ENCODE measurements at regions not wholly inside any gene's neighbourhood (a gene's known extent, or its start where the extent isn't known, plus 50 kb on each side); places are given as distances from the start of the nearest gene placed in this dataset.
"Not testable (repeated sequence)": the region's sequence is repeated elsewhere in the genome, so short reads cannot be mapped to it uniquely, and the experiment has no call there.

- DNase-seq: no peak
- no peak for TF ChIP-seq POLR2A (IDR thresholded peaks at IDR 0.05; ENCODE audit: low read length)
- no peak for TF ChIP-seq GATA1 (IDR thresholded peaks at IDR 0.05; ENCODE audit: low read depth, low read length)
Measured at GRCh38 chr6:137545073-137545472, 50.9 kb upstream of the OLIG3 start.

GRCh38 chr6:137547186-137547585, 53.0 kb upstream of the OLIG3 start:
- DNase-seq: no peak
- TF ChIP-seq GATA1 (IDR thresholded peaks at IDR 0.05; ENCODE audit: low read depth, low read length) (no peak), POLR2A (IDR thresholded peaks at IDR 0.05; ENCODE audit: low read length) (no peak)

GRCh38 chr6:137547601-137548000, 53.4 kb upstream of the OLIG3 start:
- no peak for TF ChIP-seq GATA1 (IDR thresholded peaks at IDR 0.05; ENCODE audit: low read depth, low read length)
- no peak for TF ChIP-seq POLR2A (IDR thresholded peaks at IDR 0.05; ENCODE audit: low read length)
- DNase-seq: no peak

GRCh38 chr6:137549106-137549505, 54.9 kb upstream of the OLIG3 start:
- DNase-seq: no peak
- TF ChIP-seq POLR2A (IDR thresholded peaks at IDR 0.05; ENCODE audit: low read length) (no peak), GATA1 (IDR thresholded peaks at IDR 0.05; ENCODE audit: low read depth, low read length) (no peak)

- TF ChIP-seq GATA1 (IDR thresholded peaks at IDR 0.05; ENCODE audit: low read depth, low read length): no peak
- TF ChIP-seq POLR2A (IDR thresholded peaks at IDR 0.05; ENCODE audit: low read length): no peak
Measured at GRCh38 chr6:137550535-137550934, 56.3 kb upstream of the OLIG3 start.

GRCh38 chr6:137552146-137552545, 58.0 kb upstream of the OLIG3 start:
- no peak for TF ChIP-seq POLR2A (IDR thresholded peaks at IDR 0.05; ENCODE audit: low read length)
- no peak for TF ChIP-seq GATA1 (IDR thresholded peaks at IDR 0.05; ENCODE audit: low read depth, low read length)
- no peak for DNase-seq

More at GRCh38 chr6:137550535-137550934, 56.3 kb upstream of the OLIG3 start:
- DNase-seq: no peak

GRCh38 chr6:137552809-137553208, 58.6 kb upstream of the OLIG3 start:
- no peak for DNase-seq
- TF ChIP-seq GATA1 (IDR thresholded peaks at IDR 0.05; ENCODE audit: low read depth, low read length) (no peak), POLR2A (IDR thresholded peaks at IDR 0.05; ENCODE audit: low read length) (no peak)

- not testable (repeated sequence) for DNase-seq
Measured at GRCh38 chr6:137559521-137560183, 65.5 kb upstream of the OLIG3 start.

GRCh38 chr6:137560184-137560563, 66.0 kb upstream of the OLIG3 start:
- TF ChIP-seq GATA1 (IDR thresholded peaks at IDR 0.05; ENCODE audit: low read depth, low read length): no peak
- no peak for TF ChIP-seq POLR2A (IDR thresholded peaks at IDR 0.05; ENCODE audit: low read length)

GRCh38 chr6:137568067-137568466, 73.9 kb upstream of the OLIG3 start:
- no peak for DNase-seq
- no peak for TF ChIP-seq GATA1 (IDR thresholded peaks at IDR 0.05; ENCODE audit: low read depth, low read length)
- TF ChIP-seq POLR2A (IDR thresholded peaks at IDR 0.05; ENCODE audit: low read length): no peak

More at GRCh38 chr6:137560184-137560563, 66.0 kb upstream of the OLIG3 start:
- no peak for DNase-seq

GRCh38 chr6:137570393-137570792, 76.2 kb upstream of the OLIG3 start:
- TF ChIP-seq GATA1 (IDR thresholded peaks at IDR 0.05; ENCODE audit: low read depth, low read length): no peak
- no peak for TF ChIP-seq POLR2A (IDR thresholded peaks at IDR 0.05; ENCODE audit: low read length)
- no peak for DNase-seq

- peak; percentile 15 to 48 for DNase-seq
- TF ChIP-seq POLR2A (IDR thresholded peaks at IDR 0.05; ENCODE audit: low read length) (no peak), GATA1 (IDR thresholded peaks at IDR 0.05; ENCODE audit: low read depth, low read length) (no peak)
Measured at GRCh38 chr6:137571854-137572253, 77.7 kb upstream of the OLIG3 start.

- DNase-seq: no peak
- TF ChIP-seq GATA1 (IDR thresholded peaks at IDR 0.05; ENCODE audit: low read depth, low read length): no peak
- TF ChIP-seq POLR2A (IDR thresholded peaks at IDR 0.05; ENCODE audit: low read length): no peak
Measured at GRCh38 chr6:137573739-137574138, 79.5 kb upstream of the OLIG3 start.

- TF ChIP-seq GATA1 (IDR thresholded peaks at IDR 0.05; ENCODE audit: low read depth, low read length) (no peak), POLR2A (IDR thresholded peaks at IDR 0.05; ENCODE audit: low read length) (no peak)
- no peak for DNase-seq
Measured at GRCh38 chr6:137579612-137580011, 85.4 kb upstream of the OLIG3 start.

GRCh38 chr6:137581019-137581707, 87.0 kb upstream of the OLIG3 start:
- TF ChIP-seq POLR2A (IDR thresholded peaks at IDR 0.05; ENCODE audit: low read length) (no peak), GATA1 (IDR thresholded peaks at IDR 0.05; ENCODE audit: low read depth, low read length) (no peak)
- no peak for DNase-seq

- not testable (repeated sequence) for DNase-seq
Measured at GRCh38 chr6:137583519-137583918, 89.3 kb upstream of the OLIG3 start.
